Caki2 (cell line): ENCODE measurements at regions not wholly inside any gene's neighbourhood (a gene's known extent, or its start where the extent isn't known, plus 50 kb on each side); places are given as distances from the start of the nearest gene placed in this dataset.
"Not testable (repeated sequence)": the region's sequence is repeated elsewhere in the genome, so short reads cannot be mapped to it uniquely, and the experiment has no call there.

Experiments
- DNase-seq: peaks from one replicate; pipeline ENCODE4 v3.0.0-alpha.2; 2015; ENCODE audit warnings: low read depth
- in situ Hi-C: cut with HindIII; loops from 2 replicates; pipeline ENCODE4 v1.10.0; 2016; ENCODE audit warnings: low sequenced_read_pairs, low pct_unique_long_range_greater_than_20kb, mixed read lengths

DNA sequence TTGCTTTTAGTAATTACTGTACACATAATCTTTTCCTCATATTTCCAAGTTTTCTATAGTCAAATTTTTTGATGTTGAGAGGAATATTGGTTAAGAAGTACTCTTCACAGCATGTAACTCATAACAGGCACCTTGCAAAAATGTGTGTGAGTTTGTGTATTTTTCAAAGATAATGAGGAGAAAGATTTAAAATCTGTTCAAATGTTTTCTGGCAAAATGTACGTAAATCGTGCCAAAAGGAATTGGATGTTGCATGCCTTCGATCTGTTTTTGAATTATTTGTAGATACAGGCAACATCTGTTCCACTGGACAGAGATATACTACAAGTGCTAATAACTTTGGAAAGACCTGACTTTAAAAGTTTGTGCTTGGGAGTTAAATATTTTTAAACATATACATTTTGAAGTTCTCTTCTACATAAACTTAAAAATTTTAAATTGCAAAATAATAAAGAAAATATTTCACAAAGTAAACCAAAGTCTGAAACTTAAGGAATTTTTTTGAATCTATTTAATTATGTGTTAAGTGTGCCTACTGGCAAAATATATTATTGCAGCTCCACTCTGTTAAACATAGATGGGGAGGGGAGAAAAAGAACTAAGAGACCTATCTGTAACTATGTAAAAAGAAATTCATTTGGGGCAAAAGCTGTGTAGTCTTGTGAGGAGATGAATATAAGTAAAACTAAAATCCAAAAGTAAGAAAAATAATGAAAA lies 133.5 kb upstream of the UBE2E3 start:
- no peak for DNase-seq
- in situ Hi-C loops = no loop called here

DNA sequence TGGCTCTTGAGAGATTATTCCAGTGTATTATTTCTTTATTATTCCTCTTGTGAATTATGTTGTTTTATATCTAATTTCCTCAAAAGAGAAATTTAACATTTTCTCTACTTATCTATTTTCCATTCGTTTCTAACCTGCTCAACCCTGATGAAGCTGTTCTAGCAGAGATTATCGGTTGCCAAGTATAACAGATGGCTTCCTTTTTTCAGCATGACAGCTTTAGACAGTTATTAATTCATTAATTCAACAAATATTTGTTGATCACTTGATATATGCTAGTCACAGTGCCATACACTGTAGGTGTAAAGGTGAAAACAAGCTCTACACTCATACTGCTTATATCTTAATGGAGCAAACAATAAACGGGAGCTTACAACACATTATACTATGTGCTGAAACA lies 137.9 kb upstream of the UBE2E3 start:
- in situ Hi-C loops = no loop called here

DNA sequence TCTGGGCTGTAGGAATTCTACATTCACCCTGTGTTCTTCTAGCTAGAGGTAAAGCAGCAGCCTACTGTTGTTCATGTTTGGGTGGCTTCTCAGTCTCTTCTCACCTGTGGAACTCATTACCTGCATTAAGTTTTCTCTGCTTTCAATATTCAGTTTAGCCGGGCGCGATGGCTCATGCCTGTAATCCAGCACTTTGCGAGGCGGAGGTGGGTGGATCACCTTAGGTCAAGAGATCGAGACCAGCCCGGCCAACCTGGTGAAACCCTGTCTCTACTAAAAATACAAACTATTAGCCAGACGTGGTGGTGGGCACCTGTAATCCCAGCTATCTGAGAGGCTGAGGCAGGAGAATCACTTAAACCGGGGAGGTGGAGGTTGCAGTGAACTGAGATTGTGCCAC lies 139.8 kb upstream of the UBE2E3 start:
- no peak for DNase-seq
- in situ Hi-C loops = no loop called here

More for the DNA sequence above, 137.9 kb upstream of the UBE2E3 start:
- DNase-seq = no peak

DNA sequence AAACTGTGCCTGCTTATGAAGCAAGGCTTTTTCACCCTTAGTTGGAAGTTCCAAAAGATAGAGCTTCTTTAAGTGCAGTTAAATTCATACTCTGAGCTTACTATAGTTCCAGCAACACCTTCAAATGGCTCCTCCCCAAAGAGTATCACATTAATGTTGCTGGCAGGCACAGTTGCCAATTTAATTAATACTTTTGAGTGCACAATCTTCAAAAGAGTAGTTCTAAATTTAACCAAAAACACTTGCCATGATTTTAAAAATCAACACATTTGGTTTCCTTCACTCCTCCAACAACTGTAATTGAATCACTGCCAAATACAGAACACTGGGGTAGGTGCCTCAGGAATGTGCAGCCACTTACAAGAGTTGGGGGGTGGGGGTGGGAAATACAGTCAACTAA lies 150.6 kb upstream of the UBE2E3 start:
- in situ Hi-C loops = no loop called here
- no peak for DNase-seq

DNA sequence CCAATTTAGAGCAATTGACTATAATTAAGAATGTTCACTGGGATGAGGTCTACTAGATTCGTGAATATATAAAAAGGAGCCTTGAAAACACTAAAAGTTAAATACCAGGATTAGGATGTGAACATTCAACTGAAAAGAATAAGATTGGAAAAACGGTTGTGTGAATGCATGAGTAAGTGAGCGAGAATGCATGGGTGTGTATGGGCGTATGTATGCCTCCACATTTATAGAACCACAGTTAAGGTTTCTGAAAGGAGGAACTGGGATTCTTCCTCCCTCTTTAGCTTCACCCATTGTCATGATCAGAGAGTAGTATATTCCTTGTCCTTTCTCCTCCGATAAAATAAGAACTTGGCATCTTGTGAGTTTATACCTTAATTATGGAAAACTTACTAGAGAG lies 151.1 kb upstream of the UBE2E3 start:
- in situ Hi-C loops = no loop called here
- no peak for DNase-seq

DNA sequence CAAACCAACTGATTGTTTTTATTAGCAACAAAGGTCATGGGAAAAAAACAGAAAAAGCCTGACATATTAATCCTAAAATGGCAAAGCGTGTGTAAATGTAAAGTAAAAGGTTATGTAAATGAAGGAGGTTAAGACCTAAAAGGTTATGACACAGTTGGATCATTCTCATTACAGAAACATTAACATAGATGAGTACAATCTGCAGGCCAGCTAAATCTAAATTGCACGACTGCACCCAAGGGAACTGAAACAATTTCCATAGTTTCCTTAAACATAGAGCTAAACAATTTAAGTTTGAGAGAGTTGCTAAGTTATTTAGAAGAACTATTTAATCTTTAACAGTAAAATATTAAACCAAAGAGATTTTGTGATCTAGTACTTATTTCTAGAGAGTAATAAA lies 151.6 kb upstream of the UBE2E3 start:
- in situ Hi-C loops = no loop called here

DNA sequence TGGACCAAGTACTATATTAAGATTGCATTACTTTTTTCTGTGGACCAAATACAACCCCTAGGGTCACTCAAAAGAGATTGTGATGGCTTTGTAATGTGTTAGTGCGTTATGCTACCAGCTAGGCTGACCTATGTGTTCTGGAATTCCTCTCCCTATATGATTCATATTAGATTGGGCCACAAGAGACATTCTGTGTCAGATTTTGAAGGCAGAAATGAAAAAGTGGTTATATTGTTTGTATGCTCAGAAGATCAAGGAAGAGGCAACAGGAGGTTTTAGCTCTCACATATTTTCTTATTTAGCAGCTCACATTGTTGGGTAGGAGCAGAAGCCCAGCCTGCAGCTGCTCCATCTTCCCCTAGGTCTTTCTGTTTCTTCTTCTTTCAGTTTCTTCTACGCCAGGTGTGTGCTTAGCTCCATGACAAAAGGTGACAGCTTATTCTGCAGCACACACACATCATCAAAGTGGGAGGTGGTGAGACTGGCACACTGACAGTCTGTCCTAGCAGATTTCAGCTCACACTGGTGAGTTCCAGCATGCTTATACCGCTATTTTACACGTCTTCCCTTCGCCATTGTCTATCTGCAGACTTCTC lies 156.8 kb upstream of the UBE2E3 start:
- in situ Hi-C loops = no loop called here
- no peak for DNase-seq

More for the DNA sequence above, 151.6 kb upstream of the UBE2E3 start:
- no peak for DNase-seq

DNA sequence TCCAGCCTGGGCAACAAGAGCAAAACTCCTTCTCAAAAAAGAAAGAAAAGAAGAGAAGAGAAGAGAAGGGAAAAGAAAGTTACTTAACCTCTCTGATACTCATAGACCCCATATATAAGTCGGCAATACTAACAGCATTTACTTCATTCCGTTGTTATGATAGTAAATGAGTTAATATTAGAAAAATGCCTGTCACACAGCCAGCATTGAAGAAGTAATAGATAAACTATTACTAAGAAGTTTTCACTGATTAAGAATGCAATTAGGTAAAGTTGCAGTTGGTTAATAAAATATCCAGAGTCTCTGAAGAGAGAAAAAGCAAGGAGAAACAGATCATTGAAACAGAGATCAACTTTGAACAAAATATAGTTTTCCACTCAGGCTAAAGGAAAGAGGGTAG lies 161.3 kb upstream of the UBE2E3 start:
- no peak for DNase-seq
- in situ Hi-C loops = no loop called here

DNA sequence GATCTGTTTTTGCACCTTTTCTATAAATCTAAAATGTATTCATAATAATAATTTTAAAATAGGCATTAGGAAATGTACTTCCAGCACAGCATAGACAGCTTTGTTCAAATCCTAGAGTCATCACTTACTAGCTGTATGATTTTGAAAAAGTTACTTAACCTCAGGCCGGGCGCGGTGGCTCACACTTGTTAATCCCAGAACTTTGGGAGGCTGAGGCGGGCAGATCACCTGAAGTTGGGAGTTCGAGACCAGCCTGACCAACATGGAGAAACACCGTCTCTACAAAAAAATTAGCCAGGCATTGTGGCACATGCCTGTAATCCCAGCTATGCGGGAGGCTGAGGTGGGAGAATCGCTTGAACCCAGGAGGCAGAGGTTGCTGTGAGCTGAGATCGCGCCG lies 161.7 kb upstream of the UBE2E3 start:
- in situ Hi-C loops, DNase-seq: not testable (repeated sequence)

DNA sequence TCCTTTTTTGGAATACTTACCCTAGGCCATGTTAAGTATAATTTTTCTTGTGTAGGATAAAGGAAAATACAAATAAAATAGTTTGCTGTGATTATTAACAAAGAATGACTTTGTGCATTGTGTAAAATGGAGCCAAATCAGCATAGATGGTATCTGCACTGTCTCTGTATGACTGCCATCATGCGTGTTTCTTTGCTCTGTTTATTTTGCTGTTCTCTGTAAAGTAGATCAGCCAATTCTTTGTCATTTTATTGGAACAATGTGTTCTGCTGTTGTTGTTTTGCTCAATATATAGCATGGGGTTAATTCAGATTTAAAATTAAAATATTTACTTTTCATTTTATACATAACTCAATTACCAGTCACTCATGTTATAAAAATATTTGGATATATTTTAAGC lies 181.3 kb upstream of the UBE2E3 start:
- in situ Hi-C loops = no loop called here
- no peak for DNase-seq

DNA sequence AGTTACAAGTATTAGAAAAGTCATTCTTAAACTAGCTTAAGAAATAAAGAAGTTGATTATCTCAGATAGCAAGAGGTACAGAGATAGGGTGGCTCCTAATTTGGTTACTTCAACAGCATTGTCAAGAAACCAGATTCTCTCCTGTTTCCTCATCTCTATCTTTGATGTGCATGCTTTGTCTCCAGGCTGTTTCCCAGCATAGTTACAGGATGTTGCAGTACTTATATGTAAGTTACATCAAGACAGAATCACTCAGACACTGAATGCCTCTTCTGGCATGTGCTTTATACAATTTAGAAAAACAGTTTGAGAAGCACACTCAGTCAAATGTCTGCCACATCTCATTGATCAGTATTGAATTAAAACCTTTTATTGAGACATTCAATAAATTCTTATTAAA lies 189.5 kb upstream of the UBE2E3 start:
- in situ Hi-C loops = no loop called here
- DNase-seq = no peak

DNA sequence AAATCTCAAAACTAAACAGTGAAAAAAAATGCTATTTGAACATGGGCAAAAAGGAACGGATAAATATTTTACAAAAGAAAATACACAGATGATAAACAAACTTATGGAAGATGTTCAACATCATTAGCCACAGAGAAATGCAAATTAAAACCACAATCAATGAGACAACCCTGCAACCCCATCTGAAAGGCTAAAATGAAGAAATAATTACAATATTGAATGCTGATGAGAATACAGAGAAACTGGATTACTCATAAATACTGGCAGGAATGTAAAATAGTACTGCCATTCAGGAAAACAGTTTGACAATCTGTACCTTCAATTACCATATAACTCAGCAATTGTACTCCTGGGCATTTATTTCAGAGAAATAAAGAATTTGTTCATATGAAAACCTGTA lies 193.1 kb upstream of the UBE2E3 start:
- no peak for DNase-seq
- in situ Hi-C loops = no loop called here

DNA sequence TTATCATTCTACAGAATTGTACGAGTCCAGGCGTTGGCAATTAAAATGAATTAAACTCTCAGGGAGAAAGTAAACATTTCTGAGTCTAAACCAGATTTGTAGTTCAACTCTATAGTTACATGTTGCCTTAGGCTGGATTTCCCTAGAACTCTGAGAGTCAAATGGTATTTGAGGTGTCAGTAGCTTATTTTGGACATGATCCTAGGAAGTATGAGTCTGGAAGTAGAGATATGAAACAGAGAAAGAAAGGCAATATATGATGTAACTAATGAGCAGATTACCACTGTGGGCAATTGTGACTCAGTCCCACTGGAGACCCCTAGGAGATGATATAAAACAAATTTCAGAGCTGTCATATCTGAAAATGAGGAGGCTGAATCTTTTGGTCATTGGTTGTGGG lies 199.1 kb upstream of the UBE2E3 start:
- DNase-seq = no peak
- in situ Hi-C loops = no loop called here

DNA sequence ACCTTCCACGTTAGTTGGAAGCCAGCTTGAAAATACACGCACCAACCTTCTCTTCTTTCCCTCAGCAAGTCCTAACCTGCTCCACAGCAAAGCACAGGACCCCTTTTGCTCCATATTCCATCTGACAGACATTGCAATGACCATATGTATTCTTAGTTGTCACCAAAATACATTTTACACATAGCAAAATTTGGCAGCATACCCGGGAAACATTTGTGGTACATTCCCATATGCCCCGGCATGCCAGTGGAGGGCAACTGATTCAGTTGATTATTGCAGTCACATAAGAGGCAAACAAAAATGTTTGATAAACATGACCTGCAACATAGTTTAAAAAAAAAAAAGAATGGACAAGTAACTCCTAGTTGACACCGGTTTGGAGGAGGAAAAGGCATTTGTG lies 202.1 kb upstream of the UBE2E3 start:
- in situ Hi-C loops = no loop called here
- no peak for DNase-seq

DNA sequence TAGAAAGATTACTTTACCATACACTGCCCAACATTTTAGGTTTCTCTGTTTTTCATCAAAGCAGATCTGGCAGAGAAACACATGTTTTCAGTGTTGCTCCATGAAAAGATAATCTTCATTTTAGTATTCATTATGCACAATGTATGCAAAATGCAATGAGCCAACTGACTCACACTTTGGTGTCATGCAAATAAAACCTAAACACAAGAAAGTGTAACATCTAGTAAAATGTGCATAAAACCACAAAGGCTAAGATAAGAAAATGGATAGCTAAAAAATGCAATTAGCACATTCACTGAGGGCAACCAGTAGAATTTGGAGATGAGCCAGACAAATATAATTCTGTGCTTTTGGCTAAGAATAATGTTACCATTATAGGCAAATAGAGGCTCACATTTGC lies 203.5 kb upstream of the UBE2E3 start:
- no peak for DNase-seq
- in situ Hi-C loops = no loop called here

DNA sequence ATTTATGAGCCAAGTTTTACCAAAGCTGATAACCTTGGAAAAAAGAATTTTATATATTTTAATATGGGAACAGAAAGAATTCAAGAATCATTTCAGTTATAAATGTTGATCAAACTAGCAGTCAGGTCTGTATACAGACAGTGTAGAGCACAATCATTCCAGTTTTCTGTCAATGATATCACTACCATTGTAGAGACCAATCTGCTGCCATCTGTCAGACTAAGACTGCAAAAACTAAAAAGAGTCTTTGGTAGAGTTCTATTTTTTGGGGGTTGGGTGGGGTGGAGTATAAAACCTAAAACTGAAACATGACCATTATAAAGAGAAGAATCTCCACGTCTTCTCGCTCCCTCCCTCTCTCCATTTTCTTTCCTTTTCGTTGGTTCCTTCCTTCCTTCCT lies 204.7 kb upstream of the UBE2E3 start:
- in situ Hi-C loops = no loop called here
- no peak for DNase-seq

DNA sequence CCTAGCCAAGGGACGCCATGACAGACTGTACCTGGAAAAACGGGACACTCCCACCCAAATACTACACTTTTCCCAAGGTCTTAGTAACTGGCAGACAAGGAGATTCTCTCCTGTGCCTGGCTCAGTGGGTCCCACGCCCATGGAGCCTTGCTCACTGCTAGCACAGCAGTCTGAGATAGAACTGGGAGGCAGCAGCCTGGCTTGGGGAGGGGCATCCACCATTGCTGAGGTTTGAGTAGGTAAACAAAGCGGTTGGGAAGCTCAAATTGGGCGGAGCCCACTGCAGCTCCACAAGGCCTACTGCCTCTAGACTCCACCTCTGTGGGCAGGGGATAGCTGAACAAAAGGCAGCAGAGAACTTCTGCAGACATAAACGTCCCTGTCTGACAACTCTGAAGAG lies 215.1 kb upstream of the UBE2E3 start:
- in situ Hi-C loops, DNase-seq: not testable (repeated sequence)

DNA sequence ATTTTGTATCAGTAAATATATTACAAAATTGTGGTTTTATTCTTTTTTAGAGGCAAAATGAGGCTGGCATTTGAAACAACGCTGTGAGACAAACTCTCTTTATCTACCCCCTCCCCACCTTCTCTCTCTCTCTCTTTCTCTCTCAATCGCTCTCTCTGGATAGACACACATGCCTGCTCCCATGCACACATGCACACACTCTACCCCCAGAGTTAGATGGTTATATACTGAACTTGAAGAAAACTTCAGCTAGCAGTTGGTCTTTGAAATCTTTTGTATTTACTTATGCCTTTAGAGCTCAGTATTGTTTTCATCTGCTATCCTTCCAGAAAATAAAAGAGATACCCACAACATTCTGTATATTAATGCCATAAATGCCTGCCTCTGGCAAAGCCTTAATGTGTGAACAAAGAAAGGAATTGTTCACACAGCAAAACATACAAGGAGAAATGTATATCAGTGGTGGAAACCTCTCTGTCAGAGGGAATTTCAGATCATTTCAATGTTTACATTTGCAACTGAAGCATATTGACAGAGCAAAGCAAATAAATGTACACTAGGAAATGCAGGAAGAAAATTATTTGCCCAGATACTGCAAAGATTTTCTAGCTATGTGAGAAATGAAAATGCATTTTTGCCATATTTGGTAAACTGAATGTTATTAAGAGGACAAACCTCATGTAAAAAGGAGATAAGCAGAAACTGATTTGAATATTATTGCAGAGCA lies 217.0 kb upstream of the UBE2E3 start:
- in situ Hi-C loops = no loop called here
- no peak for DNase-seq

DNA sequence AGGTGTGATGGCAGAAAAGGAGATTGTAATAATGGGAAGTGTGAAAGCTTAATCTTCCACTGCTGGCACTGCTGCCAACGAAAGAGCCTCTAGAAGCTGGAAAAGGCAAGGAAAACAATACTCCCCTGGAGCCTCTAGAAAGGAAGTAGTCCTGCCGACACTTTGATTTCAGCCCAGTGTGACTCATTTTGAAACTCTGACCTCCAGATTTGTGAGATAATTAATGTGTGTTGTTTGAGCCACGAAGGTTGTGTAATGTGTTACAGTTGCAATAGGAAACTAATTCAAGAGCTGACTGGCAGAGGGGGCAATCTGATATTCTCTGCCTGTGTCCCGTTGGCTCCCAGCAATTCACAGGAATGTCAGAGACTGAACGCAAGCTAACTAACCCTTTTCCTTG lies 219.2 kb upstream of the UBE2E3 start:
- no peak for DNase-seq

DNA sequence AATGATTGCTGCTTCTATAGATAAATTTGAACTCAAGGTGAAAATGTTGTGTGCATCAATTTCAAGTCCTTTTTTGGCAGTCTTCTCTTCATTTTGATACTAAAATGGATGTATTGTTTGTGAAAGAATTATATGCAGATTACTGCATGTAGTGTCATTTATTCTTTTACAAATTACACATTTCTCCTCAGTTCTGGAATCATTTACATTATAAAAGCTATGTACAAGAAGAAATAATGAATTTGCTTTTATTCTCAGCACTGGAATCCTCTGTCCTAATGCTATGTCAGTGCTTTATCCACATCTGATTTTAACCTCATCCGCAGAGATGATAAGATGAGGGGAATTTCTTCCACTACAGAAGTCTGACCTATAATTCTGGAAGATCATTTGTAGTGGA lies 220.8 kb upstream of the UBE2E3 start:
- in situ Hi-C loops = no loop called here
- DNase-seq = no peak

More for the DNA sequence above, 219.2 kb upstream of the UBE2E3 start:
- in situ Hi-C loops = no loop called here
